Glutamatergic neuron (in vitro differentiated cells): ENCODE measurements at regions not wholly inside any gene's neighbourhood (a gene's known extent, or its start where the extent isn't known, plus 50 kb on each side); places are given as distances from the start of the nearest gene placed in this dataset.

ENCODE experiments used
- DNase-seq: peaks from one replicate; pipeline ENCODE4 v3.0.0; 2022
- H3K27ac Mint-ChIP-seq: one replicate; pipeline ENCODE4 v1.8.0; 2020; ENCODE audit warnings: mild to moderate bottlenecking, mixed read lengths, inconsistent platforms; ENCODE audit not compliant: unreplicated experiment
- H3K27me3 Mint-ChIP-seq: one replicate; pipeline ENCODE4 v1.8.0; 2020; ENCODE audit warnings: mild to moderate bottlenecking, moderate library complexity, mixed read lengths, inconsistent platforms; ENCODE audit not compliant: unreplicated experiment
- H3K36me3 Mint-ChIP-seq: one replicate; pipeline ENCODE4 v1.8.0; 2020; ENCODE audit warnings: mild to moderate bottlenecking, mixed read lengths, inconsistent platforms; ENCODE audit not compliant: unreplicated experiment
- H3K4me1 Mint-ChIP-seq: one replicate; pipeline ENCODE4 v1.8.0; 2020; ENCODE audit warnings: mild to moderate bottlenecking, low read depth, mixed read lengths, inconsistent platforms; ENCODE audit not compliant: unreplicated experiment
- H3K4me3 Mint-ChIP-seq: one replicate; pipeline ENCODE4 v1.8.0; 2020; ENCODE audit warnings: mild to moderate bottlenecking, mixed read lengths, inconsistent platforms; ENCODE audit not compliant: unreplicated experiment
- H3K9me3 Mint-ChIP-seq: one replicate; pipeline ENCODE4 v1.8.0; 2020; ENCODE audit warnings: mild to moderate bottlenecking, moderate library complexity, mixed read lengths, inconsistent platforms; ENCODE audit not compliant: unreplicated experiment
- TF ChIP-seq, protein P1 (sequence below): fragments of 200-600 bp; sonication (generic); IDR thresholded peaks from one replicate; pipeline ENCODE4 v1.5.0; 2021; ENCODE audit not compliant: partially characterized antibody, unreplicated experiment

DNA sequence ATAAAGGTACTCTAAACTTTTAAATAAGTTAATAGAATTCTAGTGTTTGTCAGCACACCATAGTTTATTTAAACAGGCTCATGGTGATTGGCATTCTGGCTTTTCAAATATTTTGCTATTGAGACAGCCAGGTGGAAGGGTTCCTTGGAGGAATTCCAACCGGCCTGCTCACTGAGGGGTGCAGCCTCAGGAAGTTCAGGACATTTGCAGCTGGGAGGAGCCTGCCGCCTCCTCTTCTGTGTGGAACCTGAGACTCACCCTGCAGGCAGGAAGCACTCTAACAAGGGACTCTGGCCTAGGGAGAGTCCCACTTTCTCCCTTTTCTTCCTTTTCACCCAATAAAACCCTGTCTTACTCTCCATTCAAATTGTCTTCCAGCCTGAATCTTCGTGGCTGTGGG is 1328.0 kb downstream of the FSTL5 start:
- Mint-ChIP-seq H3K27ac (no peak overlapping the region), H3K27me3 (no peaks in the 10 kb centered on the region), H3K9me3 (no peaks in the 10 kb centered on the region), H3K4me1 (no peaks in the 10 kb centered on the region), H3K36me3 (no peaks in the 10 kb centered on the region), H3K4me3 (no peak overlapping the region)
- DNase-seq = no peak
- TF ChIP-seq, protein P1, sequence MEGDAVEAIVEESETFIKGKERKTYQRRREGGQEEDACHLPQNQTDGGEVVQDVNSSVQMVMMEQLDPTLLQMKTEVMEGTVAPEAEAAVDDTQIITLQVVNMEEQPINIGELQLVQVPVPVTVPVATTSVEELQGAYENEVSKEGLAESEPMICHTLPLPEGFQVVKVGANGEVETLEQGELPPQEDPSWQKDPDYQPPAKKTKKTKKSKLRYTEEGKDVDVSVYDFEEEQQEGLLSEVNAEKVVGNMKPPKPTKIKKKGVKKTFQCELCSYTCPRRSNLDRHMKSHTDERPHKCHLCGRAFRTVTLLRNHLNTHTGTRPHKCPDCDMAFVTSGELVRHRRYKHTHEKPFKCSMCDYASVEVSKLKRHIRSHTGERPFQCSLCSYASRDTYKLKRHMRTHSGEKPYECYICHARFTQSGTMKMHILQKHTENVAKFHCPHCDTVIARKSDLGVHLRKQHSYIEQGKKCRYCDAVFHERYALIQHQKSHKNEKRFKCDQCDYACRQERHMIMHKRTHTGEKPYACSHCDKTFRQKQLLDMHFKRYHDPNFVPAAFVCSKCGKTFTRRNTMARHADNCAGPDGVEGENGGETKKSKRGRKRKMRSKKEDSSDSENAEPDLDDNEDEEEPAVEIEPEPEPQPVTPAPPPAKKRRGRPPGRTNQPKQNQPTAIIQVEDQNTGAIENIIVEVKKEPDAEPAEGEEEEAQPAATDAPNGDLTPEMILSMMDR = no peak

- no peak for DNase-seq
- Mint-ChIP-seq H3K27me3 (no peaks in the 10 kb centered on the region), H3K4me3 (no peak overlapping the region), H3K9me3 (no peaks in the 10 kb centered on the region), H3K4me1 (no peaks in the 10 kb centered on the region), H3K27ac (no peak overlapping the region), H3K36me3 (no peaks in the 10 kb centered on the region)
- TF ChIP-seq, protein P1 = no peak
Measured at GRCh38 chr4:160836431-160836830, 1327.4 kb downstream of the FSTL5 start.

DNA sequence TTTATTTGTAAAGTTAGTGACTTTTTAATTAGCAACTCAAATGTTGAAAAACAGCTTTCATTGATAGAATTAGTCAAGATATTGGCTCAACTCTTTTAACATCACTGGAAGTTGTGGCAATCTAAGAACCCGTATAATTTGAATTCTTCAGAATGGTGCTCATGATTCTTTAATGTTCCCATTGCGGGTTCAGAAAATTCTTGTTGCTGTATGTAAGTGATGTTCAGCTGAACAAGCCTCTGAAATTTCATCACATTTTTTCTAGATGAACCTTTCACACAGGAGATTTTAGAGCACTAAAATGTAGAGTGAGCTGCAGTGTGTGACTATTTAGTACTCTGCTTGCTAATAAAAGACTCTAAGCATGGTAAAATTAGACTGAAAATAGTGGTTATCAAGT is 1317.7 kb downstream of the FSTL5 start:
- Mint-ChIP-seq H3K36me3 (no peaks in the 10 kb centered on the region), H3K4me1 (no peaks in the 10 kb centered on the region), H3K4me3 (no peak overlapping the region), H3K9me3 (no peaks in the 10 kb centered on the region), H3K27ac (no peak overlapping the region), H3K27me3 (no peaks in the 10 kb centered on the region)
- TF ChIP-seq, protein P1 = no peak
- DNase-seq = no peak

DNA sequence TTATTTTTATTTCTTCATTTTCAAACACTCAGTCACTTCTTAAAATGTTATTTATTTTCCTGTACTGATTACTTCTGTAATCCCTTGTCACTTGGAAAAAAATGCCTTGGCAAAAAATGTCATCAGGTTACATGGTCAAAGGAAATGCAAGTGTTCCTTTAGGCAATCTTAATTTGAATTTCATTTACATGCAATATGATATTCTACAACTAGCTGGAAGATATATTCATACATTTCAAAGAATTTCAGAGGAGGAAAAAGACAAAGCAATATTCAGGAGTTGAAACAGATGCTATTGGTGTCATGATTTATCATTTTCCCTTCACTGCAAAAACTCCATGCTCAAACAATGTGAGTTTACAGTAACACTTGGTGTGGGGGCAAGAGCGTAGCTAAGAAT is 1316.6 kb downstream of the FSTL5 start:
- TF ChIP-seq, protein P1 = no peak
- no peak for DNase-seq
- H3K4me1 Mint-ChIP-seq = no peaks in the 10 kb centered on the region
- H3K27ac Mint-ChIP-seq = no peak overlapping the region
- no peaks in the 10 kb centered on the region for H3K36me3 Mint-ChIP-seq
- no peaks in the 10 kb centered on the region for H3K9me3 Mint-ChIP-seq
- no peaks in the 10 kb centered on the region for H3K27me3 Mint-ChIP-seq
- H3K4me3 Mint-ChIP-seq = no peak overlapping the region

DNA sequence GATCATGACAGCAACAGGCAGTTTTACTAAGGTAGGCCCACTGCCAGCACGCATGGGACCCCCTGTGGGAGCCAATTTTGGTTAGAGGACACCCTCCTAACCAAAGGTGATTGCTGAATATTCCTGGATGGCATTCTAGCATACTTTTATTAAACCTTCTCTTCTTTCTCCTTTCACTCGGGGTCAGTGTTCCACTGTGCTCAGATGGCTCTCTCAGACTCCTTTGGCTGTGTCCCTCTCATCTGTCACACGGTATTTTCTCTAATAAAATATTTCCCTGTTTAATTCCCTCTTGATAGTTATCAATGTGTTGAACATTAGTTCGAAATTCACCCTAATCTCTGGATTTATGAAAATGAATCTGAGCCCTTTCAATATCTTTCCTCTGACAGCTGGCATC is 1315.3 kb downstream of the FSTL5 start:
- Mint-ChIP-seq H3K27me3 (no peaks in the 10 kb centered on the region), H3K4me1 (no peaks in the 10 kb centered on the region), H3K27ac (no peak overlapping the region), H3K4me3 (no peak overlapping the region), H3K9me3 (no peaks in the 10 kb centered on the region), H3K36me3 (no peaks in the 10 kb centered on the region)
- TF ChIP-seq, protein P1 = no peak
- no peak for DNase-seq
